GM21717 (cell line): ENCODE measurements at regions not wholly inside any gene's neighbourhood (a gene's known extent, or its start where the extent isn't known, plus 50 kb on each side); places are given as distances from the start of the nearest gene placed in this dataset.

ENCODE experiments used
- ATAC-seq: cut with Tn5 transposase; IDR thresholded peaks from one replicate; pipeline ENCODE4 v1.9.1; 2021; ENCODE audit warnings: mild to moderate bottlenecking, moderate library complexity; ENCODE audit not compliant: unreplicated experiment

- ATAC-seq, result no peak
Measured at GRCh38 chr2:2809771-2810170, 478.7 kb upstream of the MYT1L start.

GRCh38 chr2:2808551-2809058 lies 477.5 kb upstream of the MYT1L start:
- no peak for ATAC-seq

GRCh38 chr2:2806711-2807110 lies 475.6 kb upstream of the MYT1L start:
- no peak for ATAC-seq

GRCh38 chr2:2805263-2805662 lies 474.2 kb upstream of the MYT1L start:
- ATAC-seq, result no peak

- no peak for ATAC-seq
Measured at GRCh38 chr2:2804528-2804927, 473.5 kb upstream of the MYT1L start.

GRCh38 chr2:2801458-2801857 lies 470.4 kb upstream of the MYT1L start:
- no peak for ATAC-seq

- no peak for ATAC-seq
Measured at GRCh38 chr2:2800697-2801096, 469.6 kb upstream of the MYT1L start.

- ATAC-seq, result no peak
Measured at GRCh38 chr2:2800001-2800400, 468.9 kb upstream of the MYT1L start.

GRCh38 chr2:2799151-2799697 lies 468.1 kb upstream of the MYT1L start:
- ATAC-seq, result no peak

GRCh38 chr2:2798337-2798736 lies 467.3 kb upstream of the MYT1L start:
- ATAC-seq, result no peak

GRCh38 chr2:2797797-2798196 lies 466.7 kb upstream of the MYT1L start:
- ATAC-seq, result no peak

- ATAC-seq, result no peak
Measured at GRCh38 chr2:2796207-2796606, 465.1 kb upstream of the MYT1L start.

- no peak for ATAC-seq
Measured at GRCh38 chr2:2795438-2796091, 464.5 kb upstream of the MYT1L start.

GRCh38 chr2:2793925-2794560 lies 463.0 kb upstream of the MYT1L start:
- ATAC-seq, result no peak

- ATAC-seq, result no peak
Measured at GRCh38 chr2:2793514-2793913, 462.4 kb upstream of the MYT1L start.

- ATAC-seq, result no peak
Measured at GRCh38 chr2:2791606-2792005, 460.5 kb upstream of the MYT1L start.

GRCh38 chr2:2791031-2791430 lies 460.0 kb upstream of the MYT1L start:
- no peak for ATAC-seq

- no peak for ATAC-seq
Measured at GRCh38 chr2:2788076-2788475, 457.0 kb upstream of the MYT1L start.

- no peak for ATAC-seq
Measured at GRCh38 chr2:2787301-2787907, 456.3 kb upstream of the MYT1L start.

GRCh38 chr2:2782007-2782406 lies 450.9 kb upstream of the MYT1L start:
- ATAC-seq, result no peak

GRCh38 chr2:2779727-2780126 lies 448.7 kb upstream of the MYT1L start:
- ATAC-seq, result no peak

- ATAC-seq, result no peak
Measured at GRCh38 chr2:2777876-2778275, 446.8 kb upstream of the MYT1L start.
